Stimulated activated CD8-positive, alpha-beta memory T cell treated with anti-CD3 and anti-CD28 coated beads, Interleukin-2, amount 100 ng/mL, for 48 hours (primary cell): ENCODE measurements at regions not wholly inside any gene's neighbourhood (a gene's known extent, or its start where the extent isn't known, plus 50 kb on each side); places are given as distances from the start of the nearest gene placed in this dataset.
"Not testable (repeated sequence)": the region's sequence is repeated elsewhere in the genome, so short reads cannot be mapped to it uniquely, and the experiment has no call there.

Source experiments
- DNase-seq, 2 donors: peaks; one replicate each; pipeline ENCODE4 v3.0.0-alpha.2; 2020; ENCODE audit warnings: low read depth in 2 of 2

DNA sequence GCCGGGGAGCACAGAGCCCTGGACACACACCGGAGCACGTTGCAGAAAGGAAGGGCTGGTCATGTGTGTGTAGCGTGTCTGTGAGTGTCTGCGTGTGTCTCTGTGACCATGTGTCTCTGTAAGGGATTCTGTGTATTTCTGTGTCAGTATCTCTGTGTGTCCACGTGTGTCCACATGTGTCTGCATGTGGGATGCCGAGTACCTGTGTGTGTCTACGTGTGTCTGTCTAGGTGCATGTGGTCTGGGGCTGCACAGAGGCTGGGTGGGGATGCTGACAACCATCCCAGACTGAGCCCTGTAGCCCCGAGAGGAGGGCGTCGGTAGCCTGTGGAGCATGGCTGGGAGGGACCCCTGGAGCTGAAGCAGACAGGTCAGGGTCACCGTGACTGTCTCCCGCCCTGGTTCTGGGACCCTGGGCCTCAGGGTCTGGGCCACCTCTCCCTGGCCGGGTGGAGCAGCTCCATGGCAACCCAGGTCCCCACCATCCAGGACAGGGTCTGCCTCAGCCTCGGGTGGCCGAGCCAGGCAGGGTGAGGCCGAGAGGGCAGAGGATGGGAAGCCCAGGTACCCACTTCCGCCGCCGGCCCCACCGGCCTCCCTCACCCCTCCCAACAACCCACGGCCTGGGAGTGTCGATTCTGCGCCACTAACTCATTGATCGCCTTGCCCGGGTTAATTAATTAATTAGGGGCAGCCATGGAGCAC, 122.7 kb downstream of the FAM53A start:
- DNase-seq: no peak

DNA sequence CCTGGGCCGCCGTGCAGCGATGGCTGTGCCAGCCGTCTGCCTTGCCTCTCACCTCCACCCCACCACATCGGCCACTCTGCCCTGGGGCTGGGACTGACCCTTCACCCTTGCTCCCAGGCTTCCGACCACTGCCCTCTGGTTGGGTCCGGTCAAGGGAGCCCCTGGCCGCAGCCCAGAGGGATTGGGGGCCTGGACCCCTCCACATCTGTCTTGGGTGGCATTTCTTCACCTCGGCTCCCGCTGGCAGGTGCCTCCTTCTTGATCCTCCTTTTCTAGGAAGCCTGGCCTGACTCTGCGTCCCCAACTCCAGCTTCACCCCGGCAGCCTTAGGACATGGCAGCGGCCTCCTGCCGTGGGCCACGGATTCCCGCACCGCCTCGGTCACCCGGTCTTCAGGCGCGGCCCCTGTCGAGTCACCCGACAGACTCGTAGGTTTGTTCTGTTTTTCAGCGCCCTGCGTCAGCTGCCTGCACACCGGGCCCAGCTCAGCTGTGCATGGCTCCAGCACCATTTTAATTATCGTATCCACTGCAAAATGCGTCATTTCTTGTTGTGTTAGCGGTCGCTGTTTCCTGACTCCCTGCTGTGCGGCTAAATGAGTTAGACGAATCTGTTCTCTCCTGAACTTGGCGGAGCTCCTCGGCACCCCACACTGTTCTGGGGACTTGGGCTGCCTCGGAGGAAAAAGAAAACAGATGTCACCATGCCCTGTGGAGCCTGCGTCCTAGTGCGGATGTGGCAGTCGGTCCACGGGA, 124.0 kb downstream of the FAM53A start:
- no peak for DNase-seq

DNA sequence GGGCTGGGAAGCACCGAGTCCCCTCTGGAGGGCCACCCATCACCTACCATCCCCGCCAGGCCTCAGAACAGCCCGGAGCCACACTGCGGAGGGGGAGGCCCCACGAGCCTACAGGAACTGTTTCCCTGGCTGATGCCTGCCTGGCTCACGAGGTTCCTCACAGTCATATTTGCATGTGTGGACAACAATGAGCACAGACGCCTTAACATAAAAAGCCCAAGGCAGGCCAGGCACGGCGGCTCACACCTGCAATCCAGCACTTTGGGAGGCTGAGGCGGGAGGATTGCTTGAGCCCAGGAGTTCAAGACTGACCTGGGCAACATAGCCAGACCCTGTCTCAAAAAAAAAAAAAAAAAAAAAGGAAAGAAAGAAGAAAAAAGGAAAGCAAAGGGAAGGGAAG, 125.9 kb downstream of the FAM53A start:
- no peak for DNase-seq

DNA sequence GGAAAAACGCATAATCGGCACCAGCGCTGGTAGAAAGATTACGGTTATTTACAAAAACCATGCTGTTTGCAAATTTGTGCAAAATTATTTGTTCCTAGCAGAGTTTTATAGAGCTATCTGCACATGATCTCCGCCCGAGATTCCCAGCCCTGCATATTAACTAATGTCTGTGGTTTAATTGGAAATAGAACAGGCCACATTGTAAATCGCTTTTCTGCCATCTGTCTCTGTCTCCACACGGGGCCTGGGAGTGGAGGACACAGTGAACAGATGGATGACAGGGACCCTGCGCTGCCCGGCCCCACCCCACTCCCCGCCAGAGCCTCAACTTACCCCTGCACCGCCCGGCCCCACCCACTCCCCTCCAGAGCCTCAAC, 126.9 kb downstream of the FAM53A start:
- no peak for DNase-seq

DNA sequence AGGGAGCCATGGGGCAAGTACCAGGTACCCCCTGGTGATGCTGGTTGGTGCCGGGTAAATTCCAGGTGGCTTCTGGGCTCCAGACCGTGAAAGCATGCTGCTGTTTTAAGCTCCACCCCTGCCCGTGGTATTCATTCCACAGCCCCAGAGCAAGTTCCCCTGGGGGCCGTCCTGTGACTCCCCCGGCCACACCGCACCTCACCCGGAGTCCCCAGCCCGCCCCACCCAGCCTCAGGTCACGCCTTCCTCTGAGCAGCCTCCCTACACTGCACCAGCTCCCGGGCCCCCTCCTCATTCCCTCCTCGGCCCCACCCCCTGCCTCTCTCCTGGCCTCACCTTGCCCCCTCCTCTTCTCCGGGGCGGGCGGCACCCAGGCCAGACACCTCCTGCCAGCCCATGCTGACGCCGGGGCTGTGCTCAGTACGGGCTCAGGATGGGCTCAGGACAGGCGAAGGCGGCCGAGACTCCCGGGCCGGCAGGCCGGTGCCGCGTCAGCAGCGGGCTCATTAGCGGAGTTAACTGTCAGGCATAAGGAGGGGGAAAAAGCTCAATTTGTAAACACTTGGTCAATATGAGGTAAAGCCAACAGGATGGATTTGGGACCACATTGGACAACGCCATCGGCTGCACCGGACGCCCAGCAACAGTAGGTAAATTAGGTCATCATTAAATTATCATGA, 127.4 kb downstream of the FAM53A start:
- no peak for DNase-seq

DNA sequence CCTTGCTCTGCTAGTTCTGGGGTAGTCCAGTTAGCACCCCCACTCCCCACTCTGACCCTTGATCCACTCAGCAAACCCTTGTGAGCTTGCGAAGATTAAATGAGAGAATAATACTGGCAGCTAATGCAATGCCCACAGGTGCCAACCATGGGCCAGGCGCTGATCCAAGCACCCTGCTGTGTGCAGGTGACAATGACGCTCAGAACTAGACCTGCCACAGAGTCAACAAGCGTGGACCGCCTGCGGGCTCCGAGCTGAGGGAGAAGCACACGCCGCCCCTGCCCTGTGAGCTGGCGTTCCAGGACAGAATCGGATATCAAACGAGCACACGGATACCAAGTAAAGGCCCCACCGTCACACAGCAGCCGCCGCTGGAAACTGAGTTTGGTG, 129.2 kb downstream of the FAM53A start:
- no peak for DNase-seq

DNA sequence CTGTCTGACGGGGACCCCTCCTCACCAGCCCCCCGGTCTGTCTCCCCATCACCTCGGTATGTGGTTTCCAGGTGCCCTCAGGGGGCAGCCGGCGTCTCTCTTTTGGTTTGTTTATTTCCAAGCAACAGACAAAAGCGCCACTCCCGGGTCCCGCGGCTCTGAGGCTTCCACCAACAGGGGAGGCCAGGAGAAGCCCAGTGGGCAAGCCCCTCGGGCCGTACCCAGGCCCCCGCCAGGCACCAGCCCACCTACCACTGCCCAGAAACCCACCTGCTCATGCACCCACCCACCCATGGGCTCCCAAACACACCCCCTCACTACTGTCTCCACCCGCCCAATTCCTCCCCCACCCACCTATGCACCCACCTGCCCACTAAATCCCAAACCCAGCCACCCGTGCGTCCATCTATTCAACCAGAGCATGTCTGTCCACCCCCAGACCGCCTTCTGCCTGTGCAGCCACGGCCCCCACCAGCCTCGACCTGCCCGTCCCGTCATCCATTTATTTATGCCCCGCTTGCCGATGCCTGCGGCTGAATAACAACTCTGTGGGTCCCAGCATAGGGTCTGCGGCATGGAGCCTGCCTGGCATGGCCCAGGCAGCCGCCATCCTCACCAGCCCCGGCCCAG, 129.8 kb downstream of the FAM53A start:
- DNase-seq: no peak

DNA sequence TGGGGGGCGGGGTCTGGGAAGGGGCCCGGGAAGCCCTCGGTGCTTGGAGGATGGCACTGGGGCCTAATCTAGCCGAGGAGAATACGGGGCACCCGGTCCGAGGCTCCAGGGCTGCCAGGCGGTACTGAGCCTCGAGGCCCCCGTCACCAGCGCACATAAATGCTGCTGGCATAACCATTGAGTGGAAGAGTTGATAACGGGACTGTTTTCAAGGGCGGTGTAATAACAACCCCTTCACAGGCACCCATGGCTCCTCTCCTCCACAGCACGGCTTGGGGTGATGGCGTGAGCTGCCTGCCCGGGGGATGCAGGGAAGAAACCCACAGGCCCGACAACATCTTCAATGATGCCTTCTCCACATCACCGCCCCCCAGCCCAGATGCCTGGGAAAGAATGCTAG, 130.7 kb downstream of the FAM53A start:
- DNase-seq: no peak

DNA sequence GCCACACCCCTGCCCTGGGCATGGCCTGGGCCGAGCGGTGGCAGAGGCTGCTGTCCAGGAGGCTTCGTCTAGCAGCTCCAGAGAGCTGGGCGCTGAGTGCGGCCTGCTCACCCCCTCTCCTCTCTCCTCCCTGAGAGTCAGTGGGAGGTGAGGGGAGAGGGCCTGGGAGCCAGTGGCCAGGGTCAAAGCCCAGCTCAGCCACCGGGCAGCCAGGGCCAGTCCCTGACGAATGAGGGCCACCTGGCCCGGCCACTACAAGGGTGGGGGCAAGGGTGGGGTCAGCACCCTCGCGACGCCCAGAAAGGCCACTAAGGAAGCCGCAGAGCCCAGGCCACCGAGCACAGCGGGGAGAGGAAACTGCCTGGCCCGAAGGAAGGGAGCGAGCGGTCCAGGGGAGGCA, 131.7 kb downstream of the FAM53A start:
- DNase-seq: no peak

DNA sequence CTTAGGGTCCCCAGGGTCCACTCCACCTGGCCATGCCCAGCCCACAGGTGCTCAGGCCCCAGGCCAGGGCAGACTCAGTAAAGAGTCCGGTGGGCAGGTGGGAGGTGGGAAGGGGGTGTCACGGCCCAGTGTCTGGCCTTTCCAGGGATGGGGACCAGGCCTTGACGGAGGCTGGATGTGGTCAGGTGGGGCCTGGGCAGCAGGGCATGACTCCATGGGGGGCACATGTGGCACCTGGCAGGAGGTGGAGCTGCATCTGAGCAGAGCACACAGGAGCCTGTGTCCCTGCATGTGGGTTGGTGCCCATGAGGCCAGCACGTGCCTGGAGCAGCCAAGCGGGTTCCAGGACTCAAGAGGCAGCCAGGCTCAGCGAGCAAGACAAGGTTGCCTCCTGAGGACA, 132.9 kb downstream of the FAM53A start:
- no peak for DNase-seq

DNA sequence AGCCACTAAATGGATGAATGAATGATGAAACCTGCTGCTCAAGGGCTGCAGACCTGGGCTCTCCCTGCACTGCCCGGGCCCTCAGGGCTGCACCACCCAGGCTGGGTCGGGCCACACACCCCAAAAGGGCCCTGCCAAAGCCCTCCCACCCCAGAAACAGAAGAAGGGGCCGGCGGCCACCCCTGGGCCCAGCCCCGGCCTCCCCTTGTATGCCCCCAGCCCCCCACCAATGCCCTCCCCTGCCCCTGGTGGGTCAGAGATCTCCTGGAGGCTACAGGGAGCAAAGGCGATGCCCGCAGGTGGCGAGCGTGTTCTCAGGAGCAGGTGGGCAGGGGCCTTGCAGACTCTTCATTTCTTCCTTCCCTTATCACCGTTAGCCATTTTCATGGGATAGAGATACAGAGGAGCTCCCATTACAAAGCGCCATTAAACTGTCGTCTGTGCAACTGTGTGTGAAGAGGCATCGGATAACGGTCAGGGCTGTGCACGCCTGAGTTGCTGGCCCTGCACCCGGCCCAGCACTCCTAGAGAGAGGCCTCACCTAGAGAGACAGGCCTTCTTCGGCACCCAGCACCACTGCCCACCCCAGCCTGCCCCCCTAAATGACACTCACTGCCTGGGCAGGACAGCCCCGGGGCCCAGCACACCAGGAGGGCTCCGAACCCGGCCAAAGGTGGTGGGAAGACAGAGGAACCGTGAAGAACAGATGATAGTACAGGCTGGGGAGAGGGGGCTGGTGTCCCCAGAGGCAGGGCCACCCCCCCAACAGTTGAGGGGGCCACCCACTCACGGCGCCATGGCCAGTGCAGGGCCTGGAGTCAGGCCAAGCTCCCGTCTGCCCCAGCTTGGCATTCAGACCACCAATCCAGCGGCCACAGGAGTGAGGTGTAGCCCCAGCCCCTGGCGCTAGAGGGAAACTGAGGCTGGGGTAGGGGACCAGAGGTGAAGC, 133.7 kb downstream of the FAM53A start:
- no peak for DNase-seq

DNA sequence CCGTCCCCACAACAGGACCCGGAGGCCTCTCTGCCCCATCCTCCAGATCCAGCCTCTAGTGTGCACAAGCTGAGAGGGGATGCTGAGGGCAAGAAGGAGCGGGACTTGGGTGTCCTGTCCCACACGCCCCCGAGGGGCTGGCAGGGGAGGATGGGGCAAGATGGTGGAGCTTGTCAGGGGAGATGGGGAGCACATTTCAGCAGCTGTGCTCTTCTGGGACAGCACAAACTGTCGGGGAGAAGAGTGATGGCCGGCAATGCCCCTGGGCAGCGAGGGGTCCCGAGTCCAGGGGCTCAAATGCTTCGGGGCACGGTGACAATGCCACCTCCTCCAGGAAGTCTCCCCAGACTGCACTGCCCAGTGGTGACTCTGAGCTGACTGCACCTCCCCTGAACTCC, 134.5 kb downstream of the FAM53A start:
- DNase-seq: no peak

DNA sequence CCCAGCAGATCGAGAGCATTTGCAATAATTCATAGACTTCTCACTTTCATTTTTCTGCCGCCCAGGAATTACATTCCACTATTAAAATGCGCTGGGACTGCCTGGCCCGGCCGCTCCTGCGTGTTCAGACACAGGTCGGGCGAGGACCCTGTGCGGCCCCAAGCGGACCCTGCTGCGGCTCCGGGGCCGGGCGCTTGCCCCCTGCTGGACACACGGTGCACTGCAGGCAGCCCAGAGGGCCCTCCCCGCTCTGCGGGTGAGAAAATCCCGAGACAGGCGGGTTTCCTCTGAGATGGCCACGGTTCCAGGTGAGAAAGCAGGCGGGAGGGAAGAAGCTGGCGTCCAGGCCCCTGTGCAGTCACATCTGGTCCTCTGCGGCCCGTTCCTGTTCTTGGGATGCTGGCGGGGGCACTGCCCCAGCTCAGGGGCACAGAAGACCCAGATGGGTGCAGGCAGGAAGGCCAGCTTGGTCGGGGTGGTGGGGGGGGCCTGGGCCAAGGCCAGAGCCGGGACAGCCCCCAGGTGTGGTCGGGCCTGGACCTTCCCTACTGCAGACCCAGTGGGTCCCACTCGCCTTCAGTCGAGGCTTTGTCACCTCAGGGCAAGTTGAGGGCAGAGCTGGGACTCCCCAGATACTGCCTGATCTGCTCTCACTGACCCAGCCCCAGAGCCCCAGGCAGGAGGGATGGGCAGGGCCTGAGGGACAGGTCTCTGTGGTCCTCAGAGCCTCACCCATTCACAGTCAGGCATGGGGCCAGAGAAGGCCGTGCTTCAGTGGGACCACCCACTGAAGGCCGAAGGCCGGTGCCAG, 135.1 kb downstream of the FAM53A start:
- DNase-seq: peak; percentile 32 to 46

DNA sequence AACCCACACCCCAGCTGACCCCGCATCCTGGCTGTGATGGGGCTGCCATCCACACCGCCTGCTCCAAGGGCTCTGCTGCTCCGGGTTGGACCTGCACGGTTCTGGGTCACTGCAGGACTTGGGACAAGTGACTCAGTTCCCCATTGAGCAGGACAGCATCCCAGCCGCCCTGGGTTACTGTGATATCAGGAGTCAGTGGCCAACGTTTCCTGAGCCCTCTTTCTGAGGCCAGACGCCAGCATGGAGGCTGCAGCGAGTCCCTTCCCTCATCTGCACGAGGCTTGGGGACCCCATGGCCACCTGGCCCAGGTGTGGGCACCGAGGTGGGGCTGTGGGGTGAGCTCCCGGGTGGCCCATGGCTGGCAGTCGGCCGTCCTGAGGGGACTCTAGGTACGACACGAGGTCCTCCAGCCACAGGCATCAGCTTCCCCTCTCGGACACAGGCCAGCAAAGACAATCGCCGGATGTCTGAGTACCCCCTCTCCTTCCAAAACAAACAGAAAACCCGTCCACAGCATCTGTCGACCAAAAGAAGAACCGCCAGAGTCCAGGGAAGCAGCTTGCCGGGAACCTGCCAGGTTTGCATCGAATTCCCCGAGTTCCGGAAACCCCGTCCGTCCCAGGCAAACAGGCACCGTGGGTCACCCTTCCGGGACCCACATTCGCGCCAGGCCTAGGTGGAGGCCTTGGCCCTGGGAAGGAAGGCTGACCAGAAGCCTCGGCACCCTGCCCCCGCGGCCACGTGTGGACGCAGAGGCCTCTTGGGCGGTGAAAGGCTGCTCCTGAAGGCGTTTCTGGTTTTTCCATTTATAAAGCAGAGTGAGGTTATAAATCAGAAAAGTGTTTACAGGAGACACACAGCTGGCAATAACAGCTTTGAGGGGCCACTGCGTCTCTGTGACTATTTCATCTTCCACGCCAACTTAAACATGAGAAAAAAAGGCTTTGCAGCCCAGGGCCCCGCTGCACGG, 136.0 kb downstream of the FAM53A start:
- DNase-seq: no peak

DNA sequence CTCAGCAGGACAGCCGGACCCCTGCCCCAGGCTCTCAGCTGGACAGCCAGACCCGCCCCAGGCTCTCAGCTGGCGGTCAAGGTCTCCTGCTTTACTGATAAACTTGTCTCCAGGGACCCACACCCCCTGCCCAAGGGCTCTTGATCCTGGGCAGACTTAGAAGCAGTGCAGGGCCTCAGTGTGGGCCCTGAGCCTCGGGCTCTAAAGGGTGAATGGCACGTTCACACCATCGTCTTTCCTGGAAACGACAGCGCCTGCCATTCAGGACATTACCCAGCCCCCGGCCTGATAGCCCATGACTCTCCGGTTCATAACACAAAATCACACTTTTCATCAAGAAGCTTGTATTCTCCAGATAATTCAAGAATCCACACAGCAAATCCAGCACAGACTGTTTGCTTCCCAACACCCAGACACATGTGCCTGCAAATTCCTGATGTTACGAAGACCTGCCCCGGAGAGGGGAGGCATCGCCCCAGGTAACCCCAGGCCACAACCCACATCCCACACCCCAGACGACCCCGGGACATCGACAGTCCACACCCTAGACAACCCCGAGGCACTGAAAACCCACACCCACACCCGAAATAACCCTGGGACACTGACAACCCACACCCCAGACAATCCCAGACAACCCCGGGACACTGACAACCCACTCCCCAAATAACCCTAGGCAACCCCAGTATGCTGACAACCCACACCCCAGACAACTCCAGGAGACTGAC, 136.8 kb downstream of the FAM53A start:
- no peak for DNase-seq

DNA sequence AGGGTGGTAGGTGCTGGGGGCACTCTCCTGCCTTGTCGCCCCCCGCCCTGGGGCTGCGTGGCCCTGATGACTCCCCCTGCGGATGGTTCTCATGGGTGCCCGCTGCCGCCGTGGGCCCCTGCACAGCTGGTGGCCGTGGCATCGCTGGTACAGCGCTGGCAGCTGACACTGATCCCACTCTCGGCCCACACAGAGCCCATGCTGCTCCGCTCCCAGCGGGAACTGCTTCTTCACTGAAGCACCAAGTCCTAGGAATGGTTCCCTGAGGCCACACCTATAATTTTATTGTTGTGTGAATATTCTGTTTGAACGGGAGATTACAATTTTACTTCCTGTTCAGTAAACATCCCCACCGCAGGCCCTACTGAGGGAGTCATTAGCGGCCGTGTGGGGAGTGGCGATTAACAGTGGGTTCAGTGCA, 138.6 kb upstream of the NKX1-1 start:
- DNase-seq: no peak

DNA sequence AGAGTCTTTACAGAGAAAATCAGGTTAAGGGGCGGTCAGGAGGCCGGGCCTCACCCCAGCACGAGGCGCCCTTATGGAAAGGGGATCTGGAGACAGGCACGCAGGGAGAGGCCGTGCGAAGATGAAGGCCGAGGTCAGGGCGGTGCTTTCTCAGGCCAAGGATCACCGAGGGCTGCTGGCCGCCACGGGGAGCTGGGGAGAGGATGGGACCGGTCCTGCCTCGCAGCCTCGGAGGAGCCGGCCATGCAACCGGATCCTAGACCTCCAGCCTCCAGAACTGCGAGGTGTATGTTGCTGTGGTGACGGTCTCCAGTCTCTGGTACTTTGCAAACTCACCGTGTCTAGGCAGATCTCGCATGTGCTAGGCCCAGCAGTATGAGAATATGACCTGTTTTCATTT, 138.2 kb upstream of the NKX1-1 start:
- DNase-seq: not testable (repeated sequence)

DNA sequence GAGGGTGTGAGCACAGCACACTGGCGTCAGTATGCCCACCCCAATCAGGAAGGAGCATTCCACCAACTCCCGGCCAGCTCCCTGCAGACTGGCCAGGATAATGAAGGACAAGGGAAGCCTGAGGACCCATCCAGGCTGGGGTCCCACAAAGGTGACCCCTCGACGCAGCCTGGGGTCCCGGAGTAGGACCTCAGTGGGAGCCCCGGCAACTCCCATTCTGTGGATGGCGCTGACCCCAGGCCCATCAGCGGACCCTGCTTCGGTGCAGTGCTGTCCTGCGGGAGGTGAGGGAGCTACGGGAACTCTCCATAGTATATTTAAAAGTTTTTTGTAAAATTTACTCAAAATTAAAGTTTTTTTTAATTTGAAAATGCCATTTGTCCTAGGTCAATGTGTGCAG, 137.7 kb upstream of the NKX1-1 start:
- no peak for DNase-seq

DNA sequence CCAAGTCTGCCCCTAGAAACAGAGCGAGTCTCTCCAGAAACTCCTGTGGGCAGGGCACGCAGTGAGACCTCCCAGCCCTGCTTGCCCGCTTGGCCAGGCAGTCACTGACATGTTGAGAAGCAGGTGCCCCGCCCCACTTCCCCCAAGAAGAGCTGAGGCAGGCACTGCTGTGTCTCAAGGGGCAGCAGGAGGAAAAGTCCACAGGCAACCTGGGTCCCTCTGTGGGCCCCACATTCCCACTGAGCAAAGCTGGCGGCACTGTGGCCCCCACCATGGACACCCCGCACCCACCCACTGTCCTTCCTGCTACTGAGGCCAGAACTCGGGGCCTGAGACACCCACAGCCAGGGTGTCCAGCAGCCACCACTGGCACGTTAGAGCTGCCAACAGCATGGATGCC, 137.3 kb upstream of the NKX1-1 start:
- DNase-seq: no peak
